ENCODE measurements at regions not wholly inside any gene's neighbourhood (a gene's known extent, or its start where the extent isn't known, plus 50 kb on each side); places are given as distances from the start of the nearest gene placed in this dataset.

GRCh38 chr7:42527004-42527403, 290.0 kb upstream of the GLI3 start:
- no peak overlapping the region for H3K4me3 Mint-ChIP-seq
- H3K27me3 Mint-ChIP-seq (ENCODE audit: low read depth, poor library complexity) = no peaks in the 10 kb centered on the region
- no peak for DNase-seq
- H3K4me1 Mint-ChIP-seq = no peaks in the 10 kb centered on the region
- H3K27ac Mint-ChIP-seq = no peak overlapping the region
- TF ChIP-seq CTCF (IDR thresholded peaks at IDR 0.05) = no peak
- H3K9me3 Mint-ChIP-seq = peaks cover 65% of the 10 kb centered on the region
- peaks cover 18% of the 10 kb centered on the region for H3K36me3 Mint-ChIP-seq (ENCODE audit: low read depth)

GRCh38 chr7:42522227-42522991, 285.4 kb upstream of the GLI3 start:
- no peak overlapping the region for H3K4me3 Mint-ChIP-seq
- H3K27ac Mint-ChIP-seq = no peak overlapping the region
- H3K4me1 Mint-ChIP-seq = no peaks in the 10 kb centered on the region
- peaks cover 10% of the 10 kb centered on the region for H3K36me3 Mint-ChIP-seq (ENCODE audit: low read depth)
- TF ChIP-seq CTCF (IDR thresholded peaks at IDR 0.05) = no peak
- DNase-seq = no peak
- peaks cover 29% of the 10 kb centered on the region for H3K9me3 Mint-ChIP-seq
- H3K27me3 Mint-ChIP-seq (ENCODE audit: low read depth, poor library complexity) = peaks cover 7% of the 10 kb centered on the region

- Mint-ChIP-seq H3K4me1 (no peaks in the 10 kb centered on the region), H3K36me3 (ENCODE audit: low read depth) (no peaks in the 10 kb centered on the region), H3K27me3 (ENCODE audit: low read depth, poor library complexity) (no peaks in the 10 kb centered on the region), H3K27ac (no peak overlapping the region), H3K9me3 (peaks cover 13% of the 10 kb centered on the region), H3K4me3 (no peak overlapping the region)
- DNase-seq = no peak
- TF ChIP-seq CTCF (IDR thresholded peaks at IDR 0.05) = no peak
These were observed 274.0 kb upstream of the GLI3 start for GRCh38 chr7:42511027-42511426.

GRCh38 chr7:42506097-42506496, 269.1 kb upstream of the GLI3 start:
- Mint-ChIP-seq H3K4me3 (no peak overlapping the region), H3K9me3 (peaks cover 23% of the 10 kb centered on the region), H3K27me3 (ENCODE audit: low read depth, poor library complexity) (no peaks in the 10 kb centered on the region), H3K4me1 (peaks cover 7% of the 10 kb centered on the region), H3K27ac (no peak overlapping the region), H3K36me3 (ENCODE audit: low read depth) (no peaks in the 10 kb centered on the region)
- DNase-seq = no peak
- TF ChIP-seq CTCF (IDR thresholded peaks at IDR 0.05) = no peak

- Mint-ChIP-seq H3K36me3 (ENCODE audit: low read depth) (no peaks in the 10 kb centered on the region), H3K4me1 (peaks cover 7% of the 10 kb centered on the region), H3K27me3 (ENCODE audit: low read depth, poor library complexity) (no peaks in the 10 kb centered on the region), H3K27ac (no peak overlapping the region), H3K9me3 (peaks cover 10% of the 10 kb centered on the region), H3K4me3 (no peak overlapping the region)
- DNase-seq = no peak
- TF ChIP-seq CTCF (IDR thresholded peaks at IDR 0.05) = no peak
These were observed 265.0 kb upstream of the GLI3 start for GRCh38 chr7:42502022-42502421.

- H3K27me3 Mint-ChIP-seq (ENCODE audit: low read depth, poor library complexity) = no peaks in the 10 kb centered on the region
- peaks cover 6% of the 10 kb centered on the region for H3K9me3 Mint-ChIP-seq
- DNase-seq = no peak
- TF ChIP-seq CTCF (IDR thresholded peaks at IDR 0.05) = no peak
- H3K36me3 Mint-ChIP-seq (ENCODE audit: low read depth) = no peaks in the 10 kb centered on the region
- peak overlapping the region; percentile 20 for H3K4me3 Mint-ChIP-seq
- H3K4me1 Mint-ChIP-seq = peaks cover 27% of the 10 kb centered on the region
- no peak overlapping the region for H3K27ac Mint-ChIP-seq
These were observed 258.2 kb upstream of the GLI3 start for GRCh38 chr7:42495256-42495655.

All from nephron progenitor cell (in vitro differentiated cells).